GM18508 (cell line): ENCODE measurements at regions not wholly inside any gene's neighbourhood (a gene's known extent, or its start where the extent isn't known, plus 50 kb on each side); places are given as distances from the start of the nearest gene placed in this dataset.

Experiments
- ATAC-seq: cut with Tn5 transposase; IDR thresholded peaks from one replicate; pipeline ENCODE4 v1.9.1; 2021; ENCODE audit warnings: moderate number of reproducible peaks; ENCODE audit not compliant: insufficient read depth, unreplicated experiment

GRCh38 chr4:13970349-13970748, 342.8 kb upstream of the BOD1L1 start:
- ATAC-seq = no peak

DNA sequence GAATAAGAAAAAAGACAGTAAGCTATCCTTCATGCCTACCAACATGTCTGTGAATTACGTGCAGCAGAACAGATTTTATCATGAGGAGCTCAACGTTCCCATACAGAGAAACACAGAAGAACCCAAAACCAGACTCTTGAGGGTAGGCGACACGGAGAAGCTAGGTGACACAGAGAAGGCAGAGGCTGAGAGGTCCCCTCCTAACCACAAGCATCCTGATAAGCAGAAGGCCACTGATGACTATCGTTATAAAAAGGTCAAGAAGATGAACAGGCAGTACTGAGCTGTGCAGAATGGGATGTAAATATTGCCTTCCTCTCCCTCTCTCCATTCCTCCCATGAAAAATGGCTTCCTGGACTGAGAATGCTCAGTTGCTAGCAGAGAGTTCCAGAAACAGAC, 350.2 kb upstream of the BOD1L1 start:
- no peak for ATAC-seq

- no peak for ATAC-seq
These were observed 353.1 kb upstream of the BOD1L1 start for GRCh38 chr4:13980317-13981310.

DNA sequence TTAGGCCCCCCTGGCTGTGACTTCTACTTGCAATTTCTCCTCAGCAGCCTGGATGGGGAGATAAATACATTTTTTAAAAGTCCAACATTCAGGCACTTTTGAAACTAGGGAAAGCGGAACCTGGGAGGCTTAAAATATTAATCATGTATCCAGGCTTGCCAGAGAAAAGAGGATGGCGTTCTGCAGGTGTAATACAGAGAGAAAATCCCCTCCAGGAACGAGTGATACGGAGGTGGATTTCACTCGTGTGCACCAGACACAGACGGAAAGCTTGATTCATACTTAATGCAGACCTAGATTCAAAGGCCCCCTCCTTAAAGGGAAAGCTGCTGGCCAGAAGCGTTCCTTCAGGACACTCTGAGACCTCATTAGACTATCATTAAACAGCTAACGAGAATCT, 354.0 kb upstream of the BOD1L1 start:
- ATAC-seq = no peak

- ATAC-seq = no peak
These were observed 354.5 kb upstream of the BOD1L1 start for GRCh38 chr4:13982010-13982409.

DNA sequence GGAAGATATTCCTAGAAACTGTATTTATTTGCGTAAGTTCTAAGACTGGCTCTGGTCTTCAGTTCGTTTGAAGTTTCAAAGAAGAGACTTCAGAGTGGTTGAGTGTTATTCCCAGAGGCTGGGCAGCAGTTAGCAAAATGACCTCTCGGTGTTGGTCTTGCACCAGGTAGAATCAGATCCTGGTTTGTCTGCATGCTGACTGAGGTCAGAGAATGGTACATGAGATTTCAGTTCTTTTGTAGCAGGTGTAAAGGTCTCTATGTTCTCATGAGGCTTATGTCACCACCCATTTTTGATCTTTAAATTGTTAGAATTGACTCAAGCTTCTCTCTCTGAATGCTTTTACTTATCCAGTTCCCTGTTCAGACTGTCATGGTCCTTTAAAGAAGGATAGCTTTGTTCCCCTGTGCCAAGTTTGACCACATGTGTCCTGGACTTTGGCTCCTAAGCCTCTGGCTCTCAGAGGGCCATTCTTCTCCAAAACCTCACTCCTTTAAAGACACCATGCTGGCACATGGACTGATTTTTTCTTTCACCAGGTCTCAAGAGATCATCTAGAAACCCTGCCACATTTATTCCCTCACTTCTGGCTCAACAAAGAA, 355.8 kb upstream of the BOD1L1 start:
- no peak for ATAC-seq

DNA sequence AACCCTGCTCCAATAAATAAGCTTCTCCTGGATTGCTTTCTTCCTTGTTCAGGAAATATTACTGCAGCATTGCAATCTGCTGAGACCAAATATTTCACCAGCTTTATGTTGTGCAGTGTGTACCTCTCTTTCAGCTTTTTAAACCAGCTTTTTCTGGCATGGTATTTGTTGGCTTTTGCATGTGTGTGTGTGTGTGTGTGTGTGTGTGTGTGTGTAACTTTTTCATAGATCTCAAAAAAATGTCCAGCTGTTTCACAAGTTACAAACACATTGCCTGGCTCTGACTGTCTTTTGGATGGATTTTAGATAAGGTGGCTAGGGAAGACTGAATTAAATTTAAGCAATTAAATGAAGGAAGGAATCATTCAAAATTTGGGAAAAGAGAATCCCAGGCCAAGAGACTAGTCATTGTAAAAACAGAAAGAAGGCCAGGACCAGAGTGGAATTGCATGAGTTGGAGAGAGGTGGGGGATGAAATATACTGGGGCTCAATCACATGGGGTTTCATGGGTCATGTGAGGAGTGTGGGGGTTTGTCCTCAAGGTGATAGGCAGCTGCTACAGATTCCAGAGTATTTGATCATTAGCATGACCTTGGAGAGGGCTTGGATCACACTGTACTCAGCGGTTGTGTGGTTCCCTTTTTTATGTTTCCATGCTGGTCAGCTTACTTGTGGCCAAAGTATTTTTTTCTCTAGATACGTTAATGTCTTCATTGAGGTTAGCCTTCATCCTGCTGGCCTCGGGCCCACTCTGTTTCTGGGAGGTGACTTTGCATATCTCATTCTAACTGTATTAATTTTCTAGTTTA, 357.7 kb upstream of the BOD1L1 start:
- no peak for ATAC-seq

DNA sequence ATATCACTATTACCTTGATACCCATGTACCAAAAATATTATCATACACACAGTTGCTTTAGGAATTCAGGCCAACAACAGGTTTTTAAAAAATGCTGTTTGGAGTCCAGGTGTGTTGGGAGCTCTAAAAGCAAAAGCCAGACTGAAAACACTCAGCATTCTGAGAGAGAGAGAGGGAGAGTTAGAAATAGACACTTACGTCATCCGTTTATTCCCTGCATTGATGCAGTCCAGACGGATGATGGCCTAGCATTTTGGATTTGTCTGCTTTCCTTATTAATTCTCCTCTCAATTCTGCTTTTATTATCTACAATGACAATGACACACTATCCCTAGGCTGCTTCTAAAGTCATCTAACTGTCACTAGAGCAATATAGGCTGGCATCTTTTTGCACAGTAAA, 358.3 kb upstream of the BOD1L1 start:
- no peak for ATAC-seq

GRCh38 chr4:13986548-13986947, 359.0 kb upstream of the BOD1L1 start:
- ATAC-seq = no peak

DNA sequence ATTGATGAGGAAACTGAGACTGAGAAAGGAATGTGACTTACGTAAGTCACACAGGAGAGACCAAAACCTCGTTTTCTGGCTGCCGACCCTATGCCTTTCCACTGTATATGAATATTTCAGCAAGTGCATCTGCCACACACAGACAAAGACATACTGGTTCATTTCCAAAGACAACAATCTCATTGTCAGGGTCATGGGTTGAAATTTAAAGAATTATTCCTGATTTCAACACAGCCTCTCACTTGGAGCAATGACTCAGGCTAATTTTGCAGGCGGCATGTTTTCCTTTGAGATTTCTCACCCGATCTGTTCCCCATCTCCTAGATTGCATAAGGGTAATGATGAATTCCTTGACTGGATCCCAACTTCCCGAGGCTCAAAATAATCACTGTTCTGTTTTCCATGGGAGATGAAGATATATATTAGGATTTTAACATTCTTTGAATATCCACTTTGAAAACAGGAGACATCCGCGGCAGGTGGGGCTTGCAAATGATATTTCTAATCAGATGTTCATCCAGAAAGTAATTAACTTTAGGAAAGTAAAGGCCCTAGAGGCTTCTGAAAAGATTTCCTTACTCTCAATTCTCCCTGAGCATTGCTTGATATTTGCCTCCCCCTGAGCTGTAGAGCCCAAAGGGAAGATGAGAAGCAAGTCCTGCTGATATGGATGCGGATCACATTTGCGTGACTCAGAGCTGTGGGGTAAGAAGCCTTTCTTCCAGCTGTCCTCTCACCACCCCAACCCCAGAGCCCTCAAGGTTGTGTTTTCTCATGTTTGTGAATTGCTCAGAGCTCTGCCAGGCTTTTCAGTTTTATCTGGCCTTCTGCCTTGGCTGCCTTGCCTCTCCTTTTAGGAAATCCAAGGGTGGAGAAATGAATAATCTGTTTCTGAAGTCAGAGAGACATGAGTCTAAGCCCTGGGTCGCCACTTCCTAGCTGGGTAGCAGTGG, 361.1 kb upstream of the BOD1L1 start:
- ATAC-seq = no peak

- ATAC-seq = no peak
These were observed 362.0 kb upstream of the BOD1L1 start for GRCh38 chr4:13989501-13989900.

- ATAC-seq = no peak
These were observed 363.4 kb upstream of the BOD1L1 start for GRCh38 chr4:13990596-13991589.

DNA sequence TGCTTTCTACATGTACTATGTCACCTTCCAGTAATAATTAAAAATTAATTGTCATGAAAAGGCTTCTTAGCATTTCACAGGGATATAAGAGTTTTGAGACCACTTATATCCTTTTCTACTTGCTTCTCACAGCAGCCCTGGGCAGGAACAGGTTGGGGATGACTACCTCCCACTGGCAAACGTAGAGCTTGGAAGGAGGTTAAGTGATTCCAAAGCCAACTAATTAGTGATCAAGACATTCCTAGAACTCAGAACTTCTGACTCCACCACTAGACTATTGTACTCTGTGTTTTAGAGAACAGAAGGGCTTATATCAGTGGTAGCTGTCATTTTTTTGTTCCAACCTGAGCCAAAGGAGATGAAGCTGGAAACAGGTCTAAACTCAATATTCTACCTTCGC, 364.5 kb upstream of the BOD1L1 start:
- no peak for ATAC-seq

DNA sequence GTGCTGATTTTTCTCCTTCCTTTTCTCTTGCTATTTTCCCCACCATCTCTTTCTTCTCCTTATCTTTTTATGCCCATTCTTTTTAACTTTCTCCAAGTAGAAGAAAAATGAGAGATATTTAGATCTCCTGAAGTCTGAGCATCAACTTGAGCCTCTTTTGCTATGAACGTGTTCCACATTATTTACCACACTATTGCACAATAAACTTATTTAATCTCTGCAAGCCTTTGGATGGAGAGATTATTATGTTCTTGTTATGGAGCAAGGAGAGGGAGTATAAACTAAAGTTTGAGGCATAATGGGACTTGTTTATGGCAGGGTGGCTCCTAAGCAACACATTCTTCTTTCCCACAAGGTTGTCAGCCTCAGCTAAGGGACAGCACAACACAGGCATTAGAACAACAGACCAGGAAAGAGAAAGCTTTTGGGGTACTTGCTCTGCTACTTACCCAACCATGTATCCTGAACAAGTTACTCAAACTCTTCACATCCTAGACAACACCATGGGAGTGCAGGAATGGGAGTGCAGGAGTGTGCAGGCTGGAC, 365.5 kb upstream of the BOD1L1 start:
- ATAC-seq = no peak

DNA sequence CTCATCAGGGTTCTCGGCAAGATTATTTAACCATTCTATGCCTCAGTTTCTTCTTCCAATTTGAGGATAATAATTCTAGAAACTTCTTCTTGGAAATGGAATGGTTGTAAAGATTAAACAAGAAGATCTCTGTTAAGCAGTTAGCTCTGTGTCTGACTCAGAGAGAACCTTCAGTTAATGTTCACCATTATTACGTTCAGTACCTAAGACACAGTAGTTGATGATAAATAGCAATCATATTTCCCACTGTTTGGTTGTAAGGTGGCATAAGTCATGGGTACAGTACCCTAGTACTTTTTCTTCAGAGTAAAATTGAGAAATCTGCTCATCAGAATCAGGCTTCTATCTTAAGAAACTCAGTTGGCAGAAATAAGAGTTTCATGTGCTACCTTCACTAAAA, 366.5 kb upstream of the BOD1L1 start:
- ATAC-seq = no peak

- ATAC-seq = no peak
These were observed 371.4 kb upstream of the BOD1L1 start for GRCh38 chr4:13998850-13999445.

DNA sequence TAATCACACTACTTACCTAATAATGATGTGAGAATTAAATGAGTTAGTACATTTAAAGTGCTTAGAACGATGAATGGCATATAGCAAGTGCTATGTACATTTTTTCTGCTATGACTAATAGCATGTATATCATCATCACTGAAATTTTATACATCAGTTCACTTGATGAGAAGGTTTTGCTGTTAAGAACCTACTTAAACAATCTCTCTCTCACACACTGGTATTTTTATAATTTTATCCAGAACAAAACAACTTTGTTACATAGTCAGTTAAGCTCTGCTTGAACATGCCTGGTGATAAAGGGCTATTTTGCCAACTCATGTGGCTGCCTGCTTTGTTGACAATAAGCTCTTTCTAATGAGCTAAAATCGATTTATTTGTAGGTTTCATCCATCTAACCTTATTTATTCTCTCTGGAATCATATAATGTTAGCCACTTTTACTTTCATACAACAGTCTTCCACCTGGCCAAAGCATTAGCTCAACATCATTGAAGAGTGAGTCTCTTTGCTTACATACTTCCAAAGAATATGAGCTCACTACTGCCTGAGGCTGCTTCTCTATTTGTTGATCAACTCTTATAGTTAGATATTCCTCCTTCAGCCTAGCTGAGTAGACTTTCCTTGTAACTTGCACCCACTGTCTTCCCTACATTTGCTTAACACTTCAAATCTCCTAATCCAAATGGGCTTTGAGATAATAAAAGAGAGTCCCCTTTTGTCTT, 372.7 kb upstream of the BOD1L1 start:
- no peak for ATAC-seq
